Neural cell (in vitro differentiated cells): ENCODE measurements at regions not wholly inside any gene's neighbourhood (a gene's known extent, or its start where the extent isn't known, plus 50 kb on each side); places are given as distances from the start of the nearest gene placed in this dataset.

Experiments
- EP300 ChIP-seq: fragments of 450-650 bp; conservative IDR thresholded peaks from 2 replicates; pipeline ENCODE4 v1.6.1; 2014; ENCODE audit warnings: antibody characterized with exemption, mild to moderate bottlenecking, moderate library complexity; ENCODE audit not compliant: poor library complexity, severe bottlenecking
- EZH2 ChIP-seq: fragments of 200-600, 300-800 bp; shearing (Covaris generic), sonication (generic); IDR thresholded peaks from 2 replicates; pipeline ENCODE4 v1.6.1; 2014; ENCODE audit warnings: antibody characterized with exemption, low read length, borderline replicate concordance, mild to moderate bottlenecking; ENCODE audit not compliant: insufficient read depth, poor library complexity, severe bottlenecking
- POLR2AphosphoS5 ChIP-seq: IDR thresholded peaks from 2 replicates; pipeline ENCODE4 v1.6.1; 2012
- RAD21 ChIP-seq: fragments of 450-650 bp; conservative IDR thresholded peaks from 2 replicates; pipeline ENCODE4 v1.6.1; 2014; ENCODE audit warnings: antibody characterized with exemption, mild to moderate bottlenecking, moderate library complexity
- SMC3 ChIP-seq: fragments of 450-650 bp; conservative IDR thresholded peaks from 2 replicates; pipeline ENCODE4 v1.6.1; 2014; ENCODE audit warnings: antibody characterized with exemption, mild to moderate bottlenecking, moderate library complexity; ENCODE audit not compliant: poor library complexity
- TAF1 ChIP-seq: IDR thresholded peaks from 2 replicates; pipeline ENCODE4 v1.6.1; 2012; ENCODE audit warnings: low read depth
- TF ChIP-seq, protein P1 (sequence below): fragments of 450-650 bp; IDR thresholded peaks from 2 replicates; pipeline ENCODE4 v1.5.1; 2014; ENCODE audit warnings: antibody characterized with exemption, mild to moderate bottlenecking, moderate library complexity; ENCODE audit not compliant: poor library complexity, severe bottlenecking

DNA sequence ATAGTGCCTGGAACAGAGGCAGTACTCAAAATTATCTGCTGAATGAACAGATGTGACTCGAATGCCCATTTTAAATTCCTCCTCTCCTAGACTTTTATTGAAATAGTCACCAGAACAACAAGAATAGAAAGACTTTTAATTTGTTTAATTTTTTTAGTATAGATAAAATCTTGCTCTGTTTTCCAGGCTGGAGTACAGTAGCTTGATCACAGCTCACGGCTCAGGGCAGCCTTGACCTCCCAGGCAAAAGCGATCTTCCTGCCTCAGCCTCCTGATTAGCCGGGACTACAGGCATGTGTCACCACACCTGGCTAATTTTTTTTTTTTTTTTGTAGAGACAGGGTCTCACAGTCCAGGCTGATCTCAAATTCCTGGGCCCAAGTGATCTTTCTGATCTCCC, 120.9 kb upstream of the FREM2 start:
- TF ChIP-seq, protein P1, sequence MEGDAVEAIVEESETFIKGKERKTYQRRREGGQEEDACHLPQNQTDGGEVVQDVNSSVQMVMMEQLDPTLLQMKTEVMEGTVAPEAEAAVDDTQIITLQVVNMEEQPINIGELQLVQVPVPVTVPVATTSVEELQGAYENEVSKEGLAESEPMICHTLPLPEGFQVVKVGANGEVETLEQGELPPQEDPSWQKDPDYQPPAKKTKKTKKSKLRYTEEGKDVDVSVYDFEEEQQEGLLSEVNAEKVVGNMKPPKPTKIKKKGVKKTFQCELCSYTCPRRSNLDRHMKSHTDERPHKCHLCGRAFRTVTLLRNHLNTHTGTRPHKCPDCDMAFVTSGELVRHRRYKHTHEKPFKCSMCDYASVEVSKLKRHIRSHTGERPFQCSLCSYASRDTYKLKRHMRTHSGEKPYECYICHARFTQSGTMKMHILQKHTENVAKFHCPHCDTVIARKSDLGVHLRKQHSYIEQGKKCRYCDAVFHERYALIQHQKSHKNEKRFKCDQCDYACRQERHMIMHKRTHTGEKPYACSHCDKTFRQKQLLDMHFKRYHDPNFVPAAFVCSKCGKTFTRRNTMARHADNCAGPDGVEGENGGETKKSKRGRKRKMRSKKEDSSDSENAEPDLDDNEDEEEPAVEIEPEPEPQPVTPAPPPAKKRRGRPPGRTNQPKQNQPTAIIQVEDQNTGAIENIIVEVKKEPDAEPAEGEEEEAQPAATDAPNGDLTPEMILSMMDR = no peak
- no peak for TF ChIP-seq POLR2AphosphoS5
- no peak for TF ChIP-seq TAF1
- TF ChIP-seq EP300 = no peak
- TF ChIP-seq EZH2 = no peak
- no peak for TF ChIP-seq SMC3
- TF ChIP-seq RAD21 = no peak
